ENCODE measurements at regions not wholly inside any gene's neighbourhood (a gene's known extent, or its start where the extent isn't known, plus 50 kb on each side); places are given as distances from the start of the nearest gene placed in this dataset.

GRCh38 chr17:36844013-36844412 lies 93.3 kb upstream of the LHX1 start:
- TF ChIP-seq CTCF (IDR thresholded peaks at IDR 0.05) (no peak), POLR2A (IDR thresholded peaks at IDR 0.05) (no peak), POLR2AphosphoS5 (IDR thresholded peaks at IDR 0.05) (no peak), EP300 (IDR thresholded peaks at IDR 0.05) (no peak)
